ENCODE measurements at regions not wholly inside any gene's neighbourhood (a gene's known extent, or its start where the extent isn't known, plus 50 kb on each side); places are given as distances from the start of the nearest gene placed in this dataset.

GRCh38 chr3:104519468-104520227 lies 847.1 kb upstream of the ALCAM start:
- TF ChIP-seq CTCF (optimal IDR thresholded peaks at IDR 0.05 in 1 of 3, IDR thresholded peaks at IDR 0.05 in 1 of 3, conservative IDR thresholded peaks at IDR 0.05 in 1 of 3; ENCODE audit: extremely low read depth in 1 of 3, insufficient read depth in 2 of 3, low read length in 3 of 3) (no peak), EZH2 (IDR thresholded peaks at IDR 0.05; ENCODE audit: low read length) (no peak)
